IMR-90 (cell line): ENCODE measurements at regions not wholly inside any gene's neighbourhood (a gene's known extent, or its start where the extent isn't known, plus 50 kb on each side); places are given as distances from the start of the nearest gene placed in this dataset.

Experiments used
- ATAC-seq: fragments of 200-7000 bp; cut with Tn5 transposase; 2 replicates; pipeline ENCODE4 v1.9.1; 2020; ENCODE audit warnings: low read depth, mild to moderate bottlenecking, moderate library complexity
- BruUV-seq: library from RNA; stranded (reverse); fragments of 400-500 nt; replicated peaks from 2 replicates; lab custom pipeline; 2021; lab: Mats Ljungman, UMichigan
- CTCF ChIA-PET: fragments of 300-600 bp; formaldehyde crosslinking; extraction: SDS; loops from one replicate; lab custom pipeline; 2021; ENCODE audit warnings: antibody characterized with exemption; lab: Yijun Ruan, JAX
- POLR2A ChIA-PET: fragments of 300-600 bp; sonication (Branson Sonifier 250); formaldehyde crosslinking; loops from one replicate; lab custom pipeline; 2022; ENCODE audit warnings: antibody characterized with exemption; ENCODE audit not compliant: unreplicated experiment; lab: Charles Lee
- DNase-seq: peaks from one replicate; pipeline ENCODE4 v3.0.0; 2013
- H2AFZ ChIP-seq: replicated peaks from 2 replicates; pipeline ENCODE3; 2013; ENCODE audit warnings: low read length, mild to moderate bottlenecking; ENCODE audit not compliant: poor library complexity
- H2AK5ac ChIP-seq: 2 replicates; pipeline ENCODE4 v1.6.1; 2013; ENCODE audit warnings: low read depth, low read length, inconsistent platforms
- H2AK9ac ChIP-seq: replicated peaks from 2 replicates; pipeline ENCODE3; 2013; ENCODE audit warnings: mild to moderate bottlenecking, low read depth, low read length, moderate library complexity; ENCODE audit not compliant: poor library complexity
- H2BK120ac ChIP-seq: 2 replicates; pipeline ENCODE4 v1.6.1; 2013; ENCODE audit warnings: low read depth, low read length, inconsistent platforms
- H2BK15ac ChIP-seq: 3 replicates; pipeline ENCODE4 v1.6.1; 2013; ENCODE audit warnings: low read depth, low read length, inconsistent platforms
- H2BK20ac ChIP-seq: 2 replicates; pipeline ENCODE4 v1.6.1; 2013; ENCODE audit warnings: low read depth, mild to moderate bottlenecking, inconsistent platforms, low read length, moderate library complexity
- H2BK5ac ChIP-seq: 2 replicates; pipeline ENCODE4 v1.6.1; 2013; ENCODE audit warnings: mild to moderate bottlenecking, low read depth, low read length, inconsistent platforms; ENCODE audit not compliant: poor library complexity, severe bottlenecking
- H3K14ac ChIP-seq: replicated peaks from 2 replicates; pipeline ENCODE4 v1.6.1; 2013; ENCODE audit warnings: low read depth, low read length, inconsistent platforms
- H3K18ac ChIP-seq: 2 replicates; pipeline ENCODE4 v1.6.1; 2013; ENCODE audit warnings: low read depth, low read length, control low read depth
- H3K23ac ChIP-seq: 2 replicates; pipeline ENCODE4 v1.6.1; 2013; ENCODE audit warnings: low read depth, low read length, inconsistent platforms
- H3K27ac ChIP-seq: 2 replicates; pipeline ENCODE4 v1.5.1; 2013; ENCODE audit warnings: mild to moderate bottlenecking, control low read depth, low read length; ENCODE audit not compliant: insufficient read depth
- H3K27me3 ChIP-seq: 2 replicates; pipeline ENCODE4 v1.6.1; 2013; ENCODE audit warnings: low read length; ENCODE audit not compliant: control insufficient read depth, insufficient read depth
- H3K36me3 ChIP-seq: 2 replicates; pipeline ENCODE4 v1.6.1; 2013; ENCODE audit warnings: low read length, mixed read lengths; ENCODE audit not compliant: control insufficient read depth, insufficient read depth
- H3K4ac ChIP-seq: 2 replicates; pipeline ENCODE4 v1.6.1; 2013; ENCODE audit warnings: low read depth, low read length, inconsistent platforms
- H3K4me1 ChIP-seq: 2 replicates; pipeline ENCODE4 v1.6.1; 2013; ENCODE audit warnings: low read length, mixed read lengths; ENCODE audit not compliant: control insufficient read depth, insufficient read depth
- H3K4me2 ChIP-seq: 2 replicates; pipeline ENCODE4 v1.6.1; 2013; ENCODE audit warnings: low read depth, mild to moderate bottlenecking, control low read depth, low read length, moderate library complexity
- H3K4me3 ChIP-seq: 2 replicates; pipeline ENCODE4 v1.5.1; 2013; ENCODE audit warnings: low read depth, mild to moderate bottlenecking, control low read depth, low read length, moderate library complexity; ENCODE audit not compliant: insufficient read depth
- H3K56ac ChIP-seq: 2 replicates; pipeline ENCODE4 v1.6.1; 2013; ENCODE audit warnings: low read length, inconsistent platforms; ENCODE audit not compliant: insufficient read depth; ENCODE audit errors: extremely low read depth
- H3K79me1 ChIP-seq, 2 experiments: 2 replicates each; pipeline ENCODE4 v1.6.1; 2013; ENCODE audit warnings: low read length in 2 of 2, inconsistent platforms in 1 of 2, low read depth in 1 of 2
- H3K9ac ChIP-seq: 2 replicates; pipeline ENCODE4 v1.6.1; 2013; ENCODE audit warnings: low read depth, low read length, control low read depth
- H3K9me1 ChIP-seq: 2 replicates; pipeline ENCODE4 v1.6.1; 2013; ENCODE audit warnings: low read length, inconsistent platforms; ENCODE audit not compliant: insufficient read depth
- H3K9me3 ChIP-seq: 2 replicates; pipeline ENCODE4 v1.6.1; 2013; ENCODE audit warnings: low read length; ENCODE audit not compliant: control insufficient read depth, insufficient read depth
- H4K20me1 ChIP-seq: 2 replicates; pipeline ENCODE4 v1.6.1; 2013; ENCODE audit warnings: low read length, inconsistent platforms; ENCODE audit not compliant: insufficient read depth
- H4K5ac ChIP-seq: 2 replicates; pipeline ENCODE4 v1.6.1; 2013; ENCODE audit warnings: mild to moderate bottlenecking, low read depth, low read length, control low read depth
- H4K8ac ChIP-seq, 2 experiments: 2 replicates each; pipeline ENCODE4 v1.6.1; 2013; ENCODE audit warnings: low read depth in 2 of 2, low read length in 2 of 2, control low read depth in 1 of 2, inconsistent platforms in 1 of 2
- H4K91ac ChIP-seq: 2 replicates; pipeline ENCODE4 v1.6.1; 2013; ENCODE audit warnings: low read depth, low read length, inconsistent platforms; ENCODE audit not compliant: insufficient read depth
- CHD1 ChIP-seq: IDR thresholded peaks from 2 replicates; pipeline ENCODE4 v1.6.1; 2012; ENCODE audit warnings: low read depth, low read length, improper control_type of control experiment
- MAFK ChIP-seq: IDR thresholded peaks from 2 replicates; pipeline ENCODE4 v1.6.1; 2012; ENCODE audit warnings: low read depth, low read length, improper control_type of control experiment
- RAD21 ChIP-seq: IDR thresholded peaks from 2 replicates; pipeline ENCODE4 v1.6.1; 2012; ENCODE audit warnings: low read length, improper control_type of control experiment
- RFX5 ChIP-seq: IDR thresholded peaks from 2 replicates; pipeline ENCODE4 v1.8.0; 2012; ENCODE audit warnings: low read depth, mild to moderate bottlenecking, low read length, moderate library complexity
- USF2 ChIP-seq: fragments of 150-350 bp; IDR thresholded peaks from 2 replicates; pipeline ENCODE4 v1.6.1; 2017; ENCODE audit warnings: mild to moderate bottlenecking, antibody characterized with exemption, low read length, low read depth
- WGBS, 2 experiments: methylation state at CpG; one replicate each; pipeline versions ENCODE4 v1.1.5 to v1.1.7; 2013; ENCODE audit warnings: missing lambda C conversion rate in 2 of 2; ENCODE audit not compliant: insufficient read length in 1 of 2; ENCODE audit errors: extremely low coverage in 2 of 2; 5-methylcytosine and 5-hydroxymethylcytosine counted together
- dilution Hi-C: fragments of 300-500 bp; cut with HindIII; formaldehyde crosslinking; loops from one replicate; pipeline ENCODE4 v1.14.3; 2018; ENCODE audit warnings: low sequenced_read_pairs; ENCODE audit not compliant: unreplicated experiment
- in situ Hi-C: fragments of 300-500 bp; cut with MboI; formaldehyde crosslinking; loops from 3 replicates; pipeline ENCODE4 v1.14.3; 2019; ENCODE audit warnings: low sequenced_read_pairs, inconsistent platforms, mixed read lengths
- intact Hi-C: fragments of 100-400 bp; cut with micrococcal nuclease; formaldehyde crosslinking; loops from 2 replicates; pipeline ENCODE4 v1.10.0; 2022
- TF ChIP-seq, protein P1 (sequence below): fragments of 150-350 bp; IDR thresholded peaks from 2 replicates; pipeline ENCODE4 v1.6.1; 2016; ENCODE audit warnings: low read depth, mild to moderate bottlenecking, low read length, moderate library complexity, borderline replicate concordance

GRCh38 chr3:170813266-170813665, 56.7 kb downstream of the RPL22L1 start:
- H3K18ac ChIP-seq = no peak overlapping the region
- peaks cover 8% of the 10 kb centered on the region; the same call in 1 of the 2 replicates for H3K9me1 ChIP-seq
- 0 out of 2 replicates have a peak overlapping the region, but pooled peaks have one; percentile 25 for H2AK5ac ChIP-seq
- no peak overlapping the region for H3K4ac ChIP-seq
- H4K91ac ChIP-seq = no peak overlapping the region
- no peaks in the 10 kb centered on the region for H3K27me3 ChIP-seq
- no peak overlapping the region for H3K4me2 ChIP-seq
- POLR2A ChIA-PET = no interaction called here
- dilution Hi-C loops (no loop called here), intact Hi-C loops (loop anchor here (2.0 kb wide), 1 partner anchor 502 kb away; no protein-coding TSS in a partner anchor), in situ Hi-C loops (loop anchor here (5.0 kb wide), 1 partner anchor 396 kb away; the partner anchor contains the start of gene CLDN11)
- H2BK5ac ChIP-seq = no peak overlapping the region
- H3K79me1 ChIP-seq = no peaks in the 10 kb centered on the region
- H3K56ac ChIP-seq = no peak overlapping the region
- no TSS peak for BruUV-seq
- ATAC-seq (no peak), DNase-seq (no peak)
- H3K4me3 ChIP-seq = no peak overlapping the region
- H2BK120ac ChIP-seq = peak overlapping the region; percentile 35; the same call in 1 of the 2 replicates
- H2AK9ac ChIP-seq = no peak overlapping the region
- no peaks in the 10 kb centered on the region for H4K20me1 ChIP-seq
- no peak overlapping the region for H3K14ac ChIP-seq
- 0 out of 2 replicates have a peak overlapping the region, but pooled peaks have one; percentile 4 for H3K23ac ChIP-seq
- no peak overlapping the region for H3K27ac ChIP-seq
- no peak overlapping the region for H4K5ac ChIP-seq
- 80% methylated on average over 1 of the region's 5 CpGs; no CpG with 5 or more reads in 1 of the 2 experiments for WGBS, 2 experiments
- no peak overlapping the region for H3K9ac ChIP-seq
- H3K36me3 ChIP-seq = no peaks in the 10 kb centered on the region
- H2BK20ac ChIP-seq = 0 out of 2 replicates have a peak overlapping the region, but pooled peaks have one; percentile 16
- no peak overlapping the region for H2BK15ac ChIP-seq
- TF ChIP-seq, protein P1, sequence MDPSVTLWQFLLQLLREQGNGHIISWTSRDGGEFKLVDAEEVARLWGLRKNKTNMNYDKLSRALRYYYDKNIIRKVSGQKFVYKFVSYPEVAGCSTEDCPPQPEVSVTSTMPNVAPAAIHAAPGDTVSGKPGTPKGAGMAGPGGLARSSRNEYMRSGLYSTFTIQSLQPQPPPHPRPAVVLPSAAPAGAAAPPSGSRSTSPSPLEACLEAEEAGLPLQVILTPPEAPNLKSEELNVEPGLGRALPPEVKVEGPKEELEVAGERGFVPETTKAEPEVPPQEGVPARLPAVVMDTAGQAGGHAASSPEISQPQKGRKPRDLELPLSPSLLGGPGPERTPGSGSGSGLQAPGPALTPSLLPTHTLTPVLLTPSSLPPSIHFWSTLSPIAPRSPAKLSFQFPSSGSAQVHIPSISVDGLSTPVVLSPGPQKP = no peak
- TF ChIP-seq USF2 = no peak
- no peak for TF ChIP-seq MAFK
- TF ChIP-seq RFX5 = no peak
- TF ChIP-seq CHD1 = no peak
- no peak for TF ChIP-seq RAD21
- CTCF ChIA-PET = interaction anchor here (2.2 to 6.3 kb wide), 2 partner anchors 395 to 401 kb away, joined by 8 to 101 read pairs; partner anchors contain the start of gene CLDN11
- H4K8ac ChIP-seq = no peak overlapping the region
- H3K4me1 ChIP-seq = peaks cover 6% of the 10 kb centered on the region
- no peak overlapping the region for H2AFZ ChIP-seq
- no peaks in the 10 kb centered on the region for H3K9me3 ChIP-seq
